ENCODE measurements at regions not wholly inside any gene's neighbourhood (a gene's known extent, or its start where the extent isn't known, plus 50 kb on each side); places are given as distances from the start of the nearest gene placed in this dataset.

GRCh38 chr10:4456776-4457175 is 369.2 kb upstream of the AKR1E2 start:
- no peak overlapping the region for H3K4me3 ChIP-seq (ENCODE audit: low read depth, low read length)
- TF ChIP-seq CTCF (IDR thresholded peaks at IDR 0.05; ENCODE audit: low read depth, low read length, missing control alignments), result no peak
- no peak for DNase-seq (ENCODE audit: low read depth)

DNA sequence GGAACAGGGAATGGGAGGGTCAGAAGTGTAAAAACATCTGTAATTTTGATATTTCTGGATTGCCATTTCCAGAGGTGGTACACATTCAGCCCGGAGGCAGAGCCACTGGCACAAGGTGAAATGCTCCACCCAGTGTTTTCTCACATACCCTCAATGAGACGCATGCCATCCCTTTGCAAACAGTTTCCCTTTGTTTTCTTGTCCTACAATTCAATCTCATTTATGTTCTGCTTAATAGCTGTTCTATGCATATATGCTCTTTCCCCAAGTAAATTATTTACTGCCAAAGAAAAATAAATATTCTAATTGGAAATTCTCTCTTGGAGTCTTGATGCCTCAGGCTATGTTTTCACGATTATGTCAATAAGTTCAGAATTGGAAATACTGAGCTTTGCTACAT is 369.7 kb upstream of the AKR1E2 start:
- DNase-seq (ENCODE audit: low read depth), result no peak
- no peak overlapping the region for H3K4me3 ChIP-seq (ENCODE audit: low read depth, low read length)
- TF ChIP-seq CTCF (IDR thresholded peaks at IDR 0.05; ENCODE audit: low read depth, low read length, missing control alignments), result no peak

GRCh38 chr10:4453950-4454349 is 372.1 kb upstream of the AKR1E2 start:
- H3K4me3 ChIP-seq (ENCODE audit: low read depth, low read length), result no peak overlapping the region
- no peak for DNase-seq (ENCODE audit: low read depth)
- TF ChIP-seq CTCF (IDR thresholded peaks at IDR 0.05; ENCODE audit: low read depth, low read length, missing control alignments), result no peak

DNA sequence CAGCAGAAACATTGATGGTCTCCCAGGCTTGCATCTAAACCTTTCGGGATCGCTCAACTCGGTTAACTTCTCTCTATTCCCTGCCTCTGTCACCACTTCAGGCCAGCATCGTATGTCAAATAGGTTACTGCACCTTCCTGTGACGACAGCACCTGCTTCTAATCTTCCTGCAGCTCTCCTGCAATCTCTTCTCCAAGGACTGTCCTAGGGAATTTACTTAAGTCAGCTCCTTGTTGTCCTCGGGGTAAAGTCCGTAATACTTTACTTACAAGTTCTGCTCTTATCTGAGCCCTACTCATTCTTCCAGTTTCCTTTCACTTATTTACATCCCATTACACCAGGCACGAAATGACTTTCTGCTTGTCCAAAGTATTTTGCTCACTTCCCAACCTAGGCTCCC is 372.7 kb upstream of the AKR1E2 start:
- TF ChIP-seq CTCF (IDR thresholded peaks at IDR 0.05; ENCODE audit: low read depth, low read length, missing control alignments), result no peak
- no peak overlapping the region for H3K4me3 ChIP-seq (ENCODE audit: low read depth, low read length)
- DNase-seq (ENCODE audit: low read depth), result no peak

DNA sequence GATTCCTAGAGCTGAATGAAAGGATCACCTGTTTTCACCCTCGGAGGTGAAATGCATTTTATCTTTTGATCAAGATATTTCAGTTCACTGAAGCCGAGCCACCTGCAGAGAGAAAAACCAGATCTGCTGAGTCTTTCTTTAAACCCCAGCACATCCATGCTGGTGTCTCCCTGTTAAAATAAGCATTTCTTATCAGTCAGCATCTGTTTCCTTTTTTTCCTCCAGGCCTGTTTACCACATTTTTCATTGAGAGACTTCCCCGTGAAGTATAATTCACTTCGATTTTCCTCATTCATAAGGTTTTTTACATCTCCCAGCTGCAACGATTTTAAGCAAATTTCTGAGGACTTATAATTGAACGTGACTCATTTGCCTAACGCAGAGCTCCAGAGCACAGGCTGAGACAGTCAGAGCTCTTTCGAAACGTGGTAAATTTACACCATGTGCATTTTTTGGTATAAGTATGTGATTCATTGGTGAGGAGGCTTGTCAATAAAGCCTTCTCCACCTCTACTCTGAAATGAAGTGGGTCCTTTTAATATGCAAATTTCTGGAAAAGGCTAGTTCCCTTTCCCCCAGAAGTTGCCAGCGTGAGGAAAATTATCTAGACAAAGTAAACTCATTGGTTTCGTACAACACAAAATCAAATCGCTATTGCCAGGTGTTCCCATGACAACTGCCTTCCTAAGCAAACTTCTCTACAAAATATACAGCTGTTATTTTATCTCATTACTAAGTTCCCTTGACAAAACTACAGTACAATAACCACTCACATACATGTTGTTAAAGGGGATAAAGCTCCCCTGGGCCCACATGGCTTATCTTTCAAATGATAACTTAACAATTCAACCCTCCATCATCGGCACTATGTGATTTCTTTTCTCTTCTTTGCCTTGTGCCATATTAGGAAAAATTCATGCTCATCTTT is 374.8 kb upstream of the AKR1E2 start:
- DNase-seq (ENCODE audit: low read depth), result no peak
- TF ChIP-seq CTCF (IDR thresholded peaks at IDR 0.05; ENCODE audit: low read depth, low read length, missing control alignments), result no peak
- no peak overlapping the region for H3K4me3 ChIP-seq (ENCODE audit: low read depth, low read length)

- TF ChIP-seq CTCF (IDR thresholded peaks at IDR 0.05; ENCODE audit: low read depth, low read length, missing control alignments), result no peak
- DNase-seq (ENCODE audit: low read depth), result no peak
- no peak overlapping the region for H3K4me3 ChIP-seq (ENCODE audit: low read depth, low read length)
Measured at GRCh38 chr10:4450169-4450568, 375.8 kb upstream of the AKR1E2 start.

DNA sequence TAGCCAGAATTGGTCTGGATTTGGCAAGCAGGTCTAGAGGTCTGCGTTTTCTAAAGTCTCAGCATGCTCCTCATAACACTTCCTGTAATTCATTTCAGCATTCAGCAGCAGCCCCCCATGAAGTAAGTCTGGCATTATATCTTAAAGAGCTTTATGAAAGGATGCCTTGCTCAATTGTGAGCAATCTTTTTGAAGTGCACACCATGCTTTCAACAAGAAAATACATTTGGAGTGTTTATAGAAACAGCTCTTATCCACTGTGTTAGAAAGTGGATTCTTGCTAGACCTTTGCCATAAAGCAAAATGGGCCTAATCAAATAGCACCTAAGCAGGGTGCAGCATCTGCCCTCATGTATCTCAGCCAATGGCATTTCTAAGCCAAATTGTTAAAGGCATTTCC is 378.0 kb upstream of the AKR1E2 start:
- DNase-seq (ENCODE audit: low read depth), result no peak
- TF ChIP-seq CTCF (IDR thresholded peaks at IDR 0.05; ENCODE audit: low read depth, low read length, missing control alignments), result no peak
- H3K4me3 ChIP-seq (ENCODE audit: low read depth, low read length), result no peak overlapping the region

All from GM12864 (cell line).